NCI-H2171 (cell line): ENCODE measurements at regions not wholly inside any gene's neighbourhood (a gene's known extent, or its start where the extent isn't known, plus 50 kb on each side); places are given as distances from the start of the nearest gene placed in this dataset.

Experiments used
- DNase-seq: peaks from one replicate; lab custom pipeline; 2025; lab: John Stamatoyannopoulos, UW

GRCh38 chr22:22346401-22347107 lies 102.0 kb downstream of the VPREB1 start:
- DNase-seq = no peak

GRCh38 chr22:22348127-22348814 lies 103.7 kb downstream of the VPREB1 start:
- no peak for DNase-seq

GRCh38 chr22:22348815-22349454 lies 104.3 kb downstream of the VPREB1 start:
- DNase-seq = no peak

GRCh38 chr22:22349455-22349836 lies 104.9 kb downstream of the VPREB1 start:
- DNase-seq = no peak

GRCh38 chr22:22351366-22351765 lies 106.8 kb downstream of the VPREB1 start:
- no peak for DNase-seq

GRCh38 chr22:22352371-22352999 lies 107.9 kb downstream of the VPREB1 start:
- no peak for DNase-seq

GRCh38 chr22:22355096-22355834 lies 110.7 kb downstream of the VPREB1 start:
- no peak for DNase-seq

GRCh38 chr22:22357024-22357883 lies 112.7 kb downstream of the VPREB1 start:
- peak; percentile 68 for DNase-seq

- DNase-seq = no peak
Observed at GRCh38 chr22:22358152-22358551, 113.6 kb downstream of the VPREB1 start.

- no peak for DNase-seq
Observed at GRCh38 chr22:22358686-22359085, 114.1 kb downstream of the VPREB1 start.

- DNase-seq = no peak
Observed at GRCh38 chr22:22359465-22359864, 114.9 kb downstream of the VPREB1 start.

- DNase-seq = no peak
Observed at GRCh38 chr22:22360014-22360413, 115.4 kb downstream of the VPREB1 start.

- DNase-seq = no peak
Observed at GRCh38 chr22:22362311-22362710, 117.7 kb downstream of the VPREB1 start.

GRCh38 chr22:22362936-22363335 lies 118.3 kb downstream of the VPREB1 start:
- no peak for DNase-seq

GRCh38 chr22:22364207-22364606 lies 119.6 kb downstream of the VPREB1 start:
- DNase-seq = no peak

- DNase-seq = no peak
Observed at GRCh38 chr22:22366537-22366936, 122.0 kb downstream of the VPREB1 start.

- no peak for DNase-seq
Observed at GRCh38 chr22:22368516-22368915, 123.9 kb downstream of the VPREB1 start.

GRCh38 chr22:22369219-22369963 lies 124.8 kb downstream of the VPREB1 start:
- DNase-seq = peak; percentile 50

GRCh38 chr22:22369964-22370270 lies 125.3 kb downstream of the VPREB1 start:
- DNase-seq = no peak

- no peak for DNase-seq
Observed at GRCh38 chr22:22371031-22371541, 126.5 kb downstream of the VPREB1 start.
